Lower leg skin (tissue), 4 donors: ENCODE measurements at regions not wholly inside any gene's neighbourhood (a gene's known extent, or its start where the extent isn't known, plus 50 kb on each side); places are given as distances from the start of the nearest gene placed in this dataset.
"Not testable (repeated sequence)": the region's sequence is repeated elsewhere in the genome, so short reads cannot be mapped to it uniquely, and the experiment has no call there.

Experiments used
- DNase-seq, 2 donors: peaks; one replicate each; pipeline ENCODE4 v3.0.0-alpha.2; 2019; ENCODE audit warnings: low spot score in 2 of 2
- H3K4me3 ChIP-seq: fragments of 200-600 bp; sonication (generic); 2 replicates; pipeline ENCODE4 v1.5.1; 2017; ENCODE audit warnings: mild to moderate bottlenecking, low read depth; ENCODE audit not compliant: poor library complexity, severe bottlenecking
- POLR2A ChIP-seq, 2 donors: fragments of 450-650 bp; IDR thresholded peaks; one replicate each; pipeline ENCODE4 v1.6.1; 2016 to 2017; ENCODE audit warnings: antibody characterized with exemption in 2 of 2, mild to moderate bottlenecking in 1 of 2, moderate library complexity in 1 of 2
- WGBS, 2 donors: methylation state at CpG; one replicate each; pipeline ENCODE4 v1.1.5; 2018; 5-methylcytosine and 5-hydroxymethylcytosine counted together
- intact Hi-C: fragments of 100-400 bp; cut with DNase I; formaldehyde crosslinking; loops from one replicate; pipeline ENCODE4 v1.15.0; 2023; ENCODE audit warnings: low total_unique reads
- TF ChIP-seq, protein P1 (sequence below), 3 donors: fragments of 450-650 bp; IDR thresholded peaks; one replicate each; pipeline ENCODE4 v1.5.1; 2016; ENCODE audit warnings: antibody characterized with exemption in 3 of 3, mild to moderate bottlenecking in 3 of 3, moderate library complexity in 2 of 3

DNA sequence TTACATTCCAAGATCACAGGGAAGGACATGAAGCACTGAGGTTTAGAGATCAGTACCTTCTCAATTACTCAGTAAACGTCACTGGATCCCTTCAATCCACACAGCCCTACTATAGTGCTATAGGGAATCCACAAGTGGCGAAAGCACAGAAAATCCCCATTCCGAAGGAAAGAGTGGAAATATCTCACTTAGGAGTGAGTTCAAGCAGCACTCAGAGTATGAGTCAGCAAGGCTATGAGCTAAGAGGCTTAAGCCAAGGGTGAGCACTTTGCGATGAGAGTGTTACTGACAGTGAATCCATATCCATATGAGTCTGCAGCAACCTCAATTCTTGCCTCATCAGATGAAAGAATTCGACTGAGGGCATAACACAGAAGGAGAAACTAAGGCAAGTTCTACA is 165.1 kb downstream of the VSIG4 start:
- TF ChIP-seq, protein P1, sequence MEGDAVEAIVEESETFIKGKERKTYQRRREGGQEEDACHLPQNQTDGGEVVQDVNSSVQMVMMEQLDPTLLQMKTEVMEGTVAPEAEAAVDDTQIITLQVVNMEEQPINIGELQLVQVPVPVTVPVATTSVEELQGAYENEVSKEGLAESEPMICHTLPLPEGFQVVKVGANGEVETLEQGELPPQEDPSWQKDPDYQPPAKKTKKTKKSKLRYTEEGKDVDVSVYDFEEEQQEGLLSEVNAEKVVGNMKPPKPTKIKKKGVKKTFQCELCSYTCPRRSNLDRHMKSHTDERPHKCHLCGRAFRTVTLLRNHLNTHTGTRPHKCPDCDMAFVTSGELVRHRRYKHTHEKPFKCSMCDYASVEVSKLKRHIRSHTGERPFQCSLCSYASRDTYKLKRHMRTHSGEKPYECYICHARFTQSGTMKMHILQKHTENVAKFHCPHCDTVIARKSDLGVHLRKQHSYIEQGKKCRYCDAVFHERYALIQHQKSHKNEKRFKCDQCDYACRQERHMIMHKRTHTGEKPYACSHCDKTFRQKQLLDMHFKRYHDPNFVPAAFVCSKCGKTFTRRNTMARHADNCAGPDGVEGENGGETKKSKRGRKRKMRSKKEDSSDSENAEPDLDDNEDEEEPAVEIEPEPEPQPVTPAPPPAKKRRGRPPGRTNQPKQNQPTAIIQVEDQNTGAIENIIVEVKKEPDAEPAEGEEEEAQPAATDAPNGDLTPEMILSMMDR (IDR thresholded peaks at IDR 0.05) = no peak
- TF ChIP-seq POLR2A (IDR thresholded peaks at IDR 0.05) = no peak
- no peak overlapping the region for H3K4me3 ChIP-seq
- 72 to 88% methylated on average over 5 of the region's 5 CpGs for WGBS, 2 donors
- no peak for DNase-seq
- intact Hi-C loops = no loop called here

DNA sequence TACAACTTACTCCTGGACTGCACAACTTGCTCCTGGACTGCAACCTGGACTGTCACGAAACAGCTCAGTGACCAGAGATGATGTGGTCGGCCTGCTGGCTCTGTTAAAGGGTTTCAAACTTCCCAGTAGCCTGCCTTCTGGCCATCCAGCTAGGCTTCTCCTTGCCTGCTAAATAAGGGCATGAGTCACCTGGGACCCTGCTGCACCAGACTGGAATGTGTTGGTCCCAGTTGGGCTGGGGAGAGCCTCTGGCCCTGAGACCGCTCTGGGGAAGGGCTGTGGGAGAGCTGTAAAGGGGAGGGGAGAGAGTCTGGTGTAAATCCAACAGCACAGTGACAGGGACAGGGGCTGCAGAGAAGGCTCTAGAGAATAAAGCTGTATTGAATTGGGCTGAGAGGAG is 165.8 kb downstream of the VSIG4 start:
- WGBS, 2 donors = 65 to 92% methylated on average over 1 to 3 of the region's 3 CpGs
- DNase-seq = no peak
- H3K4me3 ChIP-seq = no peak overlapping the region
- intact Hi-C loops = no loop called here
- no peak for TF ChIP-seq POLR2A (IDR thresholded peaks at IDR 0.05)
- TF ChIP-seq, protein P1 (IDR thresholded peaks at IDR 0.05) = no peak

DNA sequence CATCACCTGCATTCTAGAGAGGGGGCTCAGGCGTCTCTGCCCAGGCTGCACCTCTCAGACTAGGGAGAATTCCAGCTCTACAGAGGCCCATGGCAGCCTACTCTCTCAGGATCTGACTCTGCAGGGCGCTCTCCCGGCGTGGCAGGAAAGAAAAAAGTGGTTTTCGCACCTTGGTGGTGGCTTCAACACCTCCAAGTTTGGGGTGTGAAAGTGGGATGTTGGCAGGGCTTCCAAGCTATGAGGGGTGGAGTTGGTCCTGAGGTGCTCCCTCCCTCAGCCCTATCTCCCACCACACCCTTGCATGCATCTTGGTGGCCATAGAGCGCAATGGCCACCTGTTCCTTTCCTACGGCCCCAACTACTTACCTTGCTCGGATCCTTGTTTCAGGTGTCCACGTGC is 166.5 kb downstream of the VSIG4 start:
- no peak for DNase-seq
- 57 to 89% methylated on average over 4 to 9 of the region's 9 CpGs for WGBS, 2 donors
- no peak overlapping the region for H3K4me3 ChIP-seq
- intact Hi-C loops = no loop called here
- TF ChIP-seq POLR2A (IDR thresholded peaks at IDR 0.05) = no peak
- TF ChIP-seq, protein P1 (IDR thresholded peaks at IDR 0.05) = no peak

DNA sequence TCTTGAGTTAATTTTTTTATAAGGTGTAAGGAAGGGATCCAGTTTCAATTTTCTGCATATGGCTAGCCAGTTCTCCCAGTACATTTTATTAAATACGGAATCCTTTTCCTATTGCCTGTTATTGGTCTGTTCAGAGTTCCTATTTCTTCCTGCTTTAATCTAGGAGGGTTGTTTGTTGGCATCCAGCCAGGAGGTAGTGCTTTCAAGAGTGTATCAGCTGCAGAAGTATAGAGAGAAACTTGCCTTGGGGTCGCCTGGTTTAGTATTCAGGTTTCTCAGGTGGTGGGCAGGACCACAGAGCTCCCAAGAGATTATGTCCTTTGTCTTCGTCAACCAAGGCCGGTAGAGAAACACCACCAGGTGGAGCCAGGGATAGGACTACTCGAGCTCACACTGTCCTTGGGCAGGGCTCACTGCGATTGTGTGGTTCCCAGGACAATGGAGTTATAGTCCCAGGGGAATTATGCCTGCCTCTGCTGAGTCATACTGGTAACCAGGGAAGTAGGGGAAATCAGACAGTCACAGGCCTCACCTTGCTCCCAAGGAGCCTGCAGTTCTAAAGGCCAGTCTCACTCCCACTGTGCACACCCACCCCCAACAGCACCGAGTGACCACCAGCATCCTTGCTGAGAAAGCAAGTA is 168.1 kb downstream of the VSIG4 start:
- intact Hi-C loops = no loop called here
- no peak for DNase-seq
- no peak for TF ChIP-seq POLR2A (IDR thresholded peaks at IDR 0.05)
- TF ChIP-seq, protein P1 (IDR thresholded peaks at IDR 0.05) = no peak
- no peak overlapping the region for H3K4me3 ChIP-seq
- 61 to 67% methylated on average over 7 of the region's 7 CpGs for WGBS, 2 donors

DNA sequence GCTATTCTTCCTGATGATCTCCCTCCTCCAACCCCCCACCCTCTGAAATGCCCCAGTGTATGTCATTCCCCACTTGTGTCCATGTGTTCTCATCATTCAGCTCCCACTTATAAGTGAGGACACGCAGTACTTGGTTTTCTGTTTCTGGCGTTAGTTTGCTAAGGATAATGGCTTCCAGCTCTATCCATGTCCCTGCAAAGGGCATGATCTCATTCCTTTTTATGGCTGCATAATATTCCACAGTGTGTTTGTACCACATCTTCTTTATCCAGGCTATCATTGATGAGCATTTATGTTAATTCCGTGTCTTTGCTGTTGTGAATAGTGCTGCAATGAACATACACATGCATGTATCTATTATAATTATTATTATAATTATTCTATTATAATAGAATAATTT is 169.3 kb downstream of the VSIG4 start:
- DNase-seq, intact Hi-C loops, H3K4me3 ChIP-seq: not testable (repeated sequence)
- 62 to 92% methylated on average over 3 of the region's 3 CpGs for WGBS, 2 donors

DNA sequence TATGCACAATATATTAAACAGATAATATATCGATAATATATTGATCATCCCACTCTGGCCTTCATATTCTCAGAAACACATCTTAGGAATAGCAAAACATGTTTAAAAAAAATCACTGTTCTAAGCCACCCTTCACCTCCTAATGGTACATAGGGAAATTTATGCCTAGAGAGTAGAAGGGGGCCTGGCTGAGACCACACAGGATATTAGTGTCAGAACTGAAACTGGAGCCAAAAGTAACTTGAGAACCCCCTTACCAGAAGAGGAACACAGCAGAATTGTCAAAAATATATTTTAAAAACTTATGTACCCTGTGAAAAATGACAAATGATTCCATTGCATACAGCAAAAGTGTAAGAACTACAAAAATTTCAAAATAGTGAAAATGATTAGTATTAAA is 173.1 kb downstream of the VSIG4 start:
- intact Hi-C loops = no loop called here
- WGBS, 2 donors = 74 to 94% methylated on average over 1 of the region's 1 CpG
- no peak overlapping the region for H3K4me3 ChIP-seq
- DNase-seq = no peak
- TF ChIP-seq, protein P1 (IDR thresholded peaks at IDR 0.05) = no peak
- TF ChIP-seq POLR2A (IDR thresholded peaks at IDR 0.05) = no peak
